HG03442 (cell line): ENCODE measurements at regions not wholly inside any gene's neighbourhood (a gene's known extent, or its start where the extent isn't known, plus 50 kb on each side); places are given as distances from the start of the nearest gene placed in this dataset.
"Not testable (repeated sequence)": the region's sequence is repeated elsewhere in the genome, so short reads cannot be mapped to it uniquely, and the experiment has no call there.

ENCODE experiments used
- ATAC-seq: cut with Tn5 transposase; IDR thresholded peaks from one replicate; pipeline ENCODE4 v1.9.1; 2021; ENCODE audit warnings: mild to moderate bottlenecking, moderate library complexity; ENCODE audit not compliant: unreplicated experiment

DNA sequence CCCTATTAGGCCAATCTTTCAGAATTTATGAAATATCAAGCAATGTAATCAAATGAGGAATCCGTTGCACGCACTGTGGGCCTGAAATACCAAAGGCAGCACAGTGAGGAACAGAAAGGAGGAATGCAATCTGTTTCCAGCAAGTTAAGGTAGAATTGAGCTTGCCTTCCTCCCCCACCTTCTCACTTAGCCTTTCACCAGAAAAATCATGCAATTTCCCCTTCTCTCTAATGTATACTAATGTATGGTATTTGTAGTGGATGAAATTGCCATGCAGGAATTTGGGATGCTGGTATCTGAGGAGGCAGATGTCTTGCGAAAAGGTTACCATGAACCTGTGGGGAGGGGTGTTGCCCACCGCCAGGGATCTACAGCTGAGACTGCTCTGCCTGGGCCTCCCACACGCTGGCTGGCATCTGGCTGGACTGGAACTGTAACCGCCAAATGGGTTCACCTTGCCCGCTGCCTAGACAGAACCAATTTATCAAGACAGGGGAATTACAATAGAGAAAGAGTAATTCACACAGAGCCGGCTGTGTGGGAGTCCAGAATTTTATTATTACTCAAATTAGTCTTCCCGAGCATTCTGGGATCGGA is 222.4 kb upstream of the MYLIP start:
- no peak for ATAC-seq

DNA sequence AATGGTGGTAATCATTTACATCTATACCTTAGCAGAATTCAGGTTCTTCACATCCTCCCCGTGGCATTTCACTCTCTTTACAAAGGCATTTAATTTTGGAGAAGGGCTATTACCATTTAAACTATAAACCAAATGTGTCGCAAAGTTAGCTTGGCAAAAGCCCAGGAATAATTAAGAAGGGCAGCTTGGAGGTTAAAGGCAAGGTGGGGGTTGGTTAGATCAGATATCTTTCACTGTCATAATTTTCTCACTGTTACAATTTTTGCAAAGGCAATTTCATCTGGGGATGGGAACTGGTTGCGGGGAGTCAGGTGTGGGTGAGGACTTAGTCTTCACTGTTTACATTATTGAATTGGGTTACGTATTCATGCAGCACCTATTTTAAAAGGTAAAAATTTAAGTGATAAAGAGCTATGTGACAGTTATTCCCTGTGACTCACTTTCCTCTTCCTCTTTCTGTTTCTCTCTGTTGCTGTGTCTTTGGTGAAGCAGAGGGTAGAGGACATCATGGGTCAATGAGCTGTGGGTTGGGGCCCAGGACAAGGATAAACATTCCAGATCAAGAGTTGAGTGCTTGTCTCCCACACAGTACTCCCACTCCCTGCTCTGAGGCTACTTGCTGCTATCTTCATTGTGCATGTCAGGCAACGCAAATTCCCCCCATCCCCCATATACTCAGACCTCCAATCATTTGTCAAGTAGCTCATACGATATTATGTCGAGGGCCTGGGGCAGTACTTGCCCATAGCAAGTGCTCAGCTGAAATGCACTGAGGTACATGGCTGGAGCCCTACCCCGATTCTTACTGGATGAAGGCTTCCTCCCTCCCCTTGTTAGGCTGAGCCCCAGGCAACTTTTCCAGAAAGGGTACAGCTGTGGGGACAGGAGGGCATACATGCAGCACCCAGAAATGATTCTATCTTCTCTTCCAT is 223.1 kb upstream of the MYLIP start:
- no peak for ATAC-seq

DNA sequence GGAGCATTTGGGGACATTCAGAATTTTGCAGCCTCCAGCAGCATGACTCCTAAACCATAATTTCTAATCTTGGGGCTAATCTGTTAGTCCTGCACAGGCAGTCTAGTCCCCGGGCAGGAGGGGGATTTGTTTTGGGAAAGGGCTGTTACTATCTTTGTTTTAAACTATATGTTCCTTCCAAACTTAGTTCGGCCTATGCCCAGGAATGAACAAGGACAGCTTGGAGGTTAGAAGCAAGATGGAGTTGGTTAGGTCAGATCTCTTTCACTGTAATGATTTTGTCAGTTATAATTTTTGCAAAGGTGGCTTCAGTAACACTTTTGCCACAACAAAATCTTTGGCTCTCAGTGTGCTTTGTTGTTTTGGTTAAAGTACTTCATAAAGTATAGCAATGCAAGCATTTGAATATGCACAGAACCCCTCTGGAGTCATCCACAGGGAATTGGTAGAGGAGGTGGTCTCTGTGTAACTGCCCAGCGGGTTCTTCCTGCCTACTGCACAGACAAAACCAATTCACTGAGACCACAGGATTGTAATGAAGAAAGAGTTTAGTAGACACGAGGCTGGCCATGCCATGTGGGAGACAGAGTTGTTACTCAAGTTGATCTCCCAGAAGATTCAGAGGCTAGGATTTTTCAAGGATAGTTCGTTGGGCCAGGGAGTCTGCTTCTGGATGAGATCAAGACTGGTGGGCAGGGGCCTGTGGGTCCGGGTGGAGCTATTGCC is 224.1 kb upstream of the MYLIP start:
- no peak for ATAC-seq

DNA sequence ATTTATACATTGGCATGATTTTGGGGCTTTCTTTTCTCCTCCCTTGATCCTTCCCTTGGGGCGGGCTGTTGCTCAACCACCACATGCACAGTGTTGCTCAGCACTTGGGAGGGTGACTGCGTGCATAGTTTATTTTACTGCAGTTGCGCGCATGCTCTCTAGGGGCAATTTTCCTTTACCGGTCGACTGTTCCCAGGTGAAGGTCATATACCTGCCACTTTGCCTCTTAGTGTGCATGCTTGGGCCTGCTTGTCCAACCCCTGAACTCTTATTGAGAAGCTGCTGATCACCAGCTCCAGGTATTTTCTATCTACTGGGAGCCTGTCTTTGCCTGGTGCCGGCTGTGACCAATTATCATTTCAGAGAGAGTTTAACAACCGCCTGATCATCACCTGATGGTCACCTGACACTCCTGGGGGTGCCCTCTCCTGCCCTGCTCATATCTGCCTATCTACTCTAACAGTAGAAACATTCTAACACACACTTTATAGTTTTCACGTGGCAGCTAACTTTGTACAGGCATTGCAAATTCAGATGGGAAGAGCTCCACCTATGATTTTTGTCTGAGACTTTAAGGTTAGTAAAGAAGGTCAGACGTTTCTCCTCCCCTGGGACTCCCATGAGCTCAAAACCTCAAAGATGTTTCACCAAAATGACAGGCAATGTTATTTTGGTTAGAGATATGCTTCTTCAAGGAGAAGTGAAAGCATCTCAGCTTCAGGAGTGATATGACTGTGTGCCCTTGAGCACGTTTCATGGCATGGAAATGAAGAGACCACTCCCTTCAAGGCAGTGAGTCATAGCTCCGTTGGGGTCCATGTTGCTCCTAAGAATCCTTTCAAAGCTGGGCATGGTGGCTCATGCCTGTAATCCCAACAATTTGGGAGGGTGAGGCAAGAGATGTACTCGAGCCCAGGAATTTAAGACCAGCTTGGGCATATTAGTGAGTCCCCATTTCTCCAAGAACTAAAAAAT is 227.5 kb upstream of the MYLIP start:
- ATAC-seq: peak; percentile 84

DNA sequence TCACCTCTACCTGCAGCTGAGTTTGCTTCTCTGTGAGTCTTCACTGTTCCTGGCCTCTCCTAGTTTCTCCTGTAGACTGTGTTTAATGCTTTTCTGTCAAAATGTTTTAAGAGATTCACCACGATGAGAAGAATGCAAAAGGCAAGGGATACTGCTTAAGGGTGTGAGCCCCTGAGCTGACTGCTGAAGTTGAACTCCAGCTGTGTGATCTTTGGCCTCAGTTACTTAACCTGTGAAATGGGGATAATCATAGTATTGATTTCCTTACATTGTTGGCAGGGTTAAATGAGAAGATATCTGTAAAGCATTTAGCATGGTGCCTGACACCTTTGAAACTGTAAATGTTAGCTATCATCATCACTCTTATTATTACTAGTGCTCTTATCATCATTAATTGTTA is 230.2 kb upstream of the MYLIP start:
- ATAC-seq: no peak

- no peak for ATAC-seq
These were observed 231.6 kb upstream of the MYLIP start for GRCh38 chr6:15897063-15897876.

DNA sequence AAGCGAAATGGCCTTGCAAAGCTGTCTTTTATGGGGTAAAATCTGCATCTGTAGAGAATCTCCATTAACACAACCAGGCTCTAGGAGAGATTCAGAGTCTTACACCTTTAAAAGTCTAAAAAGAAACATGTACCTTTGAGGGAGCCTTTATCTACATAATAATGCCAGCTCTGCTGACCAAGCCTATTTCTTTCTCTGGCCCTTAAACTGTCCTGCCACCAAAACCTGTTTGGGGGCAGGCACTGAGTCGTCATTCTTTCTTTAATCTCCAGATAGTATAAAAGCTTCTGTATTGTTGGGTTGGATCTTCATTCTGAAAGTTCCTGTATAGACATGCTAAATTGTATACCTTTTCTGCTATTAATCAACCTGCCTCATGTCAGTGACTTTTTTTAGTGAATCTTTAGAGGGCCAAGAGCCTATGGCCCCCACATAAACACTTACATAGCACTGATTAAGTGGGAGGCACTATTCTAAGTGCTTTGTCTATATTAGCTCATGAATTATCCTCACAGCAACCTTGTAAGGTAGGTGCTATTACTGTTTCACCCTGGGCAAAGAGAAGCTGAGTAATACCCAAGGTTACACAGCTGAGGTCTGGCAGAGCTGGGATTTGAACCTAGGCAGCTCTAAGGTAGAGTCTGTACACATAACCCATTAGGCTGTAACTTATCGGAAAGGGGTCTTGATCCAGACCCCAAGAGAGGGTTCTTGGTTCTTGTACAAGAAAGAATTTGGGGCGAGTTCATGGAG is 232.3 kb upstream of the DTNBP1 start:
- no peak for ATAC-seq

DNA sequence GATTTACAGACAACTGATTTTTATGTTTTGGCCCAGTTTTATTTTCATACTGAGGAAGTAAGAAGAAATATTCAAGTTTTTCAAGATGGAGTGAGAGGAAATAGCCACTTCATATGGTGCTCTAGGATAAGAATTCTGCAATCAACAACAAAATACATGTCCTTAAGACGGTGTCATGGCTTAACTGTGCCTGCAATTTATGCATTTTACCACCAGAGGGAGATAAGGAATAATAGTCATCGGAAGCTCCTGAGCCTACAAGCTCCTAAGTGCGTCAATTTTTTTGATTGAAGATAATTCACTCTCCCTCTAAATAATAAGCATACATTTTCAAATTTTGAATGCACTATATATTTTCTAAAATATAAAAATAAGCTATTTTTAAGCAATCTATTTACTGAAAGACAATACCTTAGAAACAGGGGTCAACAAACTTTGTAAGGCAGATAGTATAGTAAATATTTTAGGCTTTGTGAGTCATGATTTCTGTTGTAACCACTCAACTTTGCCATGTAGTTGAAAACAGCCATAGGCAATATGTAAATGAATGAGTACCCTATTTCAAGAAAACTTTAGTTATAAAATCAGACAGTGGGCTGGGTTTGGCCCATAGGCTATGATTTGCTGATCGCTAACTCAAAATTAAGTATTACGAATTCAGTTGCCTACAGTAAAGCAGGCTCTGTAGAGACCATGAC is 230.9 kb upstream of the DTNBP1 start:
- no peak for ATAC-seq

DNA sequence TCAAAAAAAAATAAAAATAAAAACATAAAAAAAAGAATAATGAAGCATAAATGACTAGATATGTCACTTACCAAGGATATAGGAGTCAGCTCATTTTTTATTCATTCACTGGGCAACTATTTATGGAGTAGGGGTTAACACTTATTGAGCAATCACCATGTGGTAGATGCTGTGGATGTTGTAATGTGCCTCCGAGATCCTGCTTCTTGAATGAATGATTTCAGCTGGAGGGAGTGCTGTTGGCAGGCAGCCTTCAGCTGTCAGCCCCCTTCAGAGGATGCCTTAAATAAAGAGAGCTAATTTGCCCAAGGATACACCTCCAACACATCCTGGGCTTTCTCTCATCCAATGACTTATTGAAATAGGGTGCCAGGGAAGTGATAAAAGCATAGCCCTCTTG is 229.5 kb upstream of the DTNBP1 start:
- no peak for ATAC-seq

DNA sequence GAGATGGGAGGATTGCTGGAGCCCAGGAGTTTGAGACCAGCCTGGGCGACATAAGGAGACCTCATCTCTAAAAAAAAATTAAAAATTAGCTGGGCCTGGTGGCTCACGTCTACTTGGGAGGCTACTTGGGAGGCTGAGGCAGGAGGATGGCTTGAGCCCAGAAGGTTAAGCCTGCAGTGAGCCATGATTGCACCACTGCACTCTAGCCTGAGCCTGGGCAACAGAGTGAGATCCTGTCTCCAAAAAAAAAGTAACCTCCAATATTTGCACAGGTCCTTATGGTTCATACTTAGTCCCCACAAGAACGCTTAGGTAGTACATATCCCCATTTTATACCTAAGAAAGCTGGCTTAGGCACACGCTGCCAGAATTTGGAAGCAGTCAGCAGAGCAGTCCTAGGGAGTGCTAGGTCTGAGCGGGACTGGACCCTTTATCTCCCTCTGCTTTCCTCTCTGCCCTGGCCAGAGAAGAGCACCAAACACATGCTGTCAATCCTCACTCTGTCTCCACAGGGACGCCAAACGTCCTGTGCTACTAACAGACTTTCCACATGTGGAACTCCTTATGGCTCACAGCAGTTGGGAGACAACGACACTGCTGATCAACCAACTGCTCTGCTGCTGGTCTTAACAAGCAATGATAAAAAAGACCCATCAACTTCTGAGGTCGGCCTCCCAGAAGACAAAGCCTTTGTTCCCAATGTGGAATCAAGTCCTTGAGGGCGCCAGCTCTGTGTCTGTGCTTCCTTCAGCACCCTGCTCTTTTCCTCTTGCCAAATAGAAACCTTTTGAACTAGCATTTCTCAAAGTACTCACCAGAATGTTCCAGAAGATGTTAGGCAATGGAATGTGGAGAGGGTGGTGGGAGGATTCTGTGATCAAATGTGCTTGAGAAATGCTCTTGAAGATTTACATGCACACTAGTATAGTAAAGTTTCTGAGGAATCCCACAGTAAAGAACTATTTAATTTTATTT is 226.3 kb upstream of the DTNBP1 start:
- ATAC-seq: no peak

- peak; percentile 47 for ATAC-seq
These were observed 224.9 kb upstream of the DTNBP1 start for GRCh38 chr6:15887491-15888461.

DNA sequence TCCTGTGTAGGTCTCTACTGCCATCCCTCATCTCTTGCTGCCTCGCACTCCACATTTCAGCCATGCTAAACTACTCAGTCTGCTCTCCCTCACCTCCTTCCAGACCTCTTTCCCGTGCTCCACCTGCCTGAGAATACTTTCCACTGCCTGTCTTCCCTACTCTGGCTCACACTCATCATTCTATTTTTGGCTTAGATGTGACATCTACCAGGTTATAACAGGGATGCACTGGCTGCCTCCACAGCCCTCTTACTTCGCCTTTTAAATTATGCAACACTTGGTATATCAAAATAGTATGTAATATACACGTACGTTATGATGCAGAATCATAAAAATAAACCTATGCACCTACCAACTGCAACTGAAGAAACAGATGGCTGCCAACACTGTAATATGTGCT is 222.8 kb upstream of the DTNBP1 start:
- no peak for ATAC-seq

- ATAC-seq: not testable (repeated sequence)
These were observed 220.8 kb upstream of the DTNBP1 start for GRCh38 chr6:15883593-15883992.

DNA sequence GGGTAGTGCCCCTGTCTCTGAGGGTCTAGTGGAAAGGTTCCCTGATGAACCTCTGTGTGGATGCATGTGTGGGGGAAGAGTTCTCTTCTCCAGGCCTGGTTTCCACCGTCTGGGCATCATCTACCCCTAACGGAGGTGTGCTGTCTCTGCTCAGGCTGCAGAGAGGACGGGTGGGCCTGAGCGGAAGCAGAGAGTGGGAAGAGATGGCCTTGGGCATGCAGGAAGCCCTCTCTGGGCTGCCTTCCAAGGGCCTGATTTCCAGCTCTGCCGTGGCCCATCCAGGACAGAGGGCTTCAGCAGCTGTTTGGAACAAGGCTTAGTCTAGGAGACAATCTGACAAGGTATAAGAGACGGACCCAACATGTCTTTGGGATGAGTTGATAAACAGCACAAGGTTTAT is 220.1 kb upstream of the DTNBP1 start:
- no peak for ATAC-seq

DNA sequence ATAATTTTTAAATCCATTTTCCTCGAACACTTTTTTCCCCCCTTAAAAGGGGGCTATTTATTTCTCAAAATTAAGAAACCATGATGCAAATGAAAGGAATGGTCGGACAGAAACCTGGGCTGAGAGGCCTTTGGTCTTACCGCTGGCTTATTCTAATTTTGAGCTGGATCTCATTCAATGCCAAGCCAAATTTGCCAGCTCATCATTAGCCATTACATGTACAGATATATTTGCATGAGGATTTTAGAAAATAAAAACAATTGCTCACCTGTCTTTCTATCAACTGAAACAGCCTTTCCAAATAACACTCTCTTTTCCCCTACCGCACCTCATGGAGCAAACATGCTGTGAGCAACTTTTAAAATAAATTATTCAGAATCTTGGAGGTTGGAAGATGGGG is 219.5 kb upstream of the DTNBP1 start:
- ATAC-seq: no peak

DNA sequence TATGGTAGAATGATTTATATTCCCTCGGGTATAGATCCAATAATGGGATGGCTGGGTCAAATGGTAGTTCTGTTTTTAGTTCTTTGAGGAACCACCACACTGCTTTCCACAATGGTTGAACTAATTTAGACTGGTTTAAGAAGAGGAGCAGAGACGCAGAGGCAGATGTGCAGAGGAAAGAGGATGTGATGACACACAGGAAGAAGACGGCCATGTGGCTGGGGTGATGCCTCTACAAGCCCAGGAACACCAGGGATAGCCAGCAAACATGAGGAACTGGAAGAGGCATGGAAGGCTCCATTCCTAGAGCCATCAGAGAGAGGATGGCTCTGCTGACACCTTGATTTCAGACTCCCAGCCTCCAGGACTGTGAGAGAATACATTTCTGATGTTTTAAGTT is 218.3 kb upstream of the DTNBP1 start:
- ATAC-seq: no peak
